Muscle of back (tissue), 3 donors: ENCODE measurements at regions not wholly inside any gene's neighbourhood (a gene's known extent, or its start where the extent isn't known, plus 50 kb on each side); places are given as distances from the start of the nearest gene placed in this dataset.
"Not testable (repeated sequence)": the region's sequence is repeated elsewhere in the genome, so short reads cannot be mapped to it uniquely, and the experiment has no call there.

ENCODE experiments used
- DNase-seq, 3 donors: peaks; one replicate each; pipeline versions ENCODE4 v3.0.0 to v3.0.0-alpha.2; 2013

DNA sequence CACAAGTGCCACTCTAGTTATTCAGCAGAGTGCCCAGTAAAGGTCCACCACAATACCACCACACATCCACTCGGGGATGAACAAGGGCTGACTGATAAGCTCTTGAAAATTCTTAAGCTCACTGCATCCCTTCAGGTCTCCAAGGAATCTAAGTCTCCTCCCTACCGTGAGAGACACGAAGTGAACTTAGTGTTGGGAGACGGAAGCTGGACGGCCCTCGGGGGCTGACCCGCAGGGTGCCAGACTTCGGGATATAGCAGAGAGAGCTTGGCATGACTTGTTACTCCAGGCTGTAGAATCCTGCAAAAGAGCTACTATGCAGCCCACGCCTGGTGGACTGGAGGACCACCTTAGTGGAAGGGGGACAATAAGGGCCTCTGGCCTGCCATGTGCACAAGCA, 75.1 kb downstream of the LYZL1 start:
- not testable (repeated sequence) for DNase-seq

DNA sequence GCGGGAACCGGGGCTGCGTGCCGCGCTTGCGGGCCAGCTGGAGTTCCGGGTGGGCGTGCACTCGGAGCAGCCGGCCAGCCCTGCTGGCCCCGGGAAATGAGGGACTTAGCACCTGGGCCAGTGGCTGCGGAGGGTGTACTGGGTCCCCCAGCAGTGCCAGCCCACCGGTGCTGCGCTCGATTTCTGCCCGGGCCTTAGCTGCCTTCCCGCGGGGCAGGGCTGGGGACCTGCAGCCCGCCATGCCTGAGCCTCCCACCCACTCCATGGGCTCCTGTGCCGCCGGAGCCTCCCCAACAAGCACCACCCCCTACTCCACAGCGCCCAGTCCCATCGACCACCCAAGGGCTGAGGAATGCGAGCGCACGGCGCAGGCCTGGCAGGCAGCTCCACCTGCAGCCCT, 77.3 kb downstream of the LYZL1 start:
- not testable (repeated sequence) for DNase-seq

DNA sequence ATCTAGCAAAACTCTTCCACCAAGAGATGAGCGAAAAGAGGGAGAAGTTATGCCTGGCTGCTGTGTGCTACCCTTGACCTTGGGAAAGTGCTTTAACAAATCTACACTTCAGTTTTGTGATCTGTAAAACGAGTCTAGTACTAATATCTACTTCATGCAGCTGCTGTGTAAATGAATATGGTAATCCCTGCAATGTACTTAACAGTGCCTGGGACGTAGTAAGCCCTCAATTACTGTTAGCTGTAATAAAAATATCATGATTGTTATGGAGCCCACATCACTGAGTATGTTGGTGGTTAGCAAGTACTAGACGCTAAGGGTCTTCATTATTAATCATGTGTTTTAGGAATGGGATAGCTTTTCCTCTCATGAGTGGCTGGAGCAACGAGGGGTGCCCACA, 80.5 kb downstream of the LYZL1 start:
- no peak for DNase-seq

DNA sequence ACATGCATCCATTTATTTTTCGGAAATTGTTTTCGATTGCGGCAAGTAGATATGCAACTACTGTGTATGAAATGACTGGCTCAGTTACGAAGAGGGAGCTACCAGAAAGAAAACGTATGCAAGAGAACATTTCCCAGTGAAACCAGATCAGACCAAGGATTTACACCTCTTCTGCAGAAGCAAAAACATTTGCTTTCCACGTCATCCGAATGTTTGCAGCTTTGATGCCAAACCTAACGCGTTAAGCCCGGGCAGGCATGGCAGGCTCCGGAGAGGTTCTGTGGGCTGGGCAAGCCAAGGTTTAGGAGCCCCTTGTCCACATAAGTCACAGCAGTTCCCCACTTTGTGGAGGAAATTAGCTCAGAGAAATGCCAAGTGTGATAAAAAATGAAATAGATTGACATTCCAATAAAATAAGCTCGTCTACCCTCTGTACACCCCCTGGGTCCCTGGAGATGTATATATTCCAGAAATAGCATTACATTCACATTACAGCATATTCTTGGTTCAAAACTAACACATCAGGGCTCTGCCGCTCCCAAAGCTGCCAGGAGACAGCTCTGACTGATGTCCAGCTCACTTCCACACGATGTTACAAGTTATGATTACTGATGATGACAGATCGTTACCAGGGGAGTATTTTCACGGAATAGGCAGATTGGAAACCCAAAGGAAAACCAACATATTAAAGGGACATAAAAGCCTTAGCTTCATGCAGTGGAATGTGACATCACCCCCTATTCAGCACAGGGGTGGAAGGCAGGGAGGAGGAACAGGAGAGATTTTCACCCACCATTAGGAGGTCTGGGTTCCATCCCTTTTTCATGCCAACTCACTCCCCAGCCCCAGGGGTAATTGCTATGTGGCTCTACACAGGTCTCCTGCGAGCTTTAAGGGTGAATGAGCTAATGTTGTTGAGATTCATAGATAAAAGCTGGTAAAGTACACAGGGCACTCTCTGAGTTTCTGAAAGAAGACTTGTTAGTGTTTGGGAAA, 81.5 kb downstream of the LYZL1 start:
- DNase-seq = peak; percentile 27 to 41 (median 30)

DNA sequence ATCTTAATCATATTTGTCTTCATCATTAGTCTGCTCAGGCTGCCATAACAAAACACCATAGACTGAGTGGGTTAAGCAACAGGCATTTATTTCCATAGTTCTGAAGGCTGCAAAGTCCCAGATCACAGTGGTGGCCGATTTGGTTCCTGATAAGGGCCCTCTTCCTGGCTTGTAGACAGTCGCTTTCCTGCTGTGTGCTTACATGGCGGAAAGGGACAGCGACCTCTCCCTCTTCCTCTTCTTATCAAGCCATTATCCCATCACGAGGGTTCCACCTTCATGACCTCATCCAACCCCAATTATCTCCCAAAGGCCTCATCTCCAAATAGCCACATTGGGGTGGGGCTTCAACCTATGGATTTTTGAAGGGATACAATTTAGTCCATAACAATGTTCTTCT, 84.0 kb downstream of the LYZL1 start:
- DNase-seq = no peak

DNA sequence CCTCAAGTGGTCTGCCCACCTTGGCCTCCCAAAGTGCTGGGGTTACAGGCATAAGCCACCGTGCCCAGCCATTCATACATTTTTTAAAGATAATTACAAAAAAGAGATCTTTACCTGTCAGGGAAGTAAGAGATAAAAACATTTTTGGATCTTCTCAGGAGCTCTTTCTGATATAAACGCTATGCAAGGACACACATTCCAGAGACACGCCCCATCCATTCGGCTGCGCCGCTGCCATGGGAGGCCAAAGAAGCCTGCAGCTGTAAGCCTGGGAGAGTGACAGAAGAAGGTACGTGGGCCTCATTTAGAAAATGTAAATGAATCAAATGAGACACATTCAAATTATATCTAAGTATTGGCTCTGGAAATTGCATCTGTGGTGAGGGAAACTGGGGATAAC, 85.3 kb downstream of the LYZL1 start:
- no peak for DNase-seq

DNA sequence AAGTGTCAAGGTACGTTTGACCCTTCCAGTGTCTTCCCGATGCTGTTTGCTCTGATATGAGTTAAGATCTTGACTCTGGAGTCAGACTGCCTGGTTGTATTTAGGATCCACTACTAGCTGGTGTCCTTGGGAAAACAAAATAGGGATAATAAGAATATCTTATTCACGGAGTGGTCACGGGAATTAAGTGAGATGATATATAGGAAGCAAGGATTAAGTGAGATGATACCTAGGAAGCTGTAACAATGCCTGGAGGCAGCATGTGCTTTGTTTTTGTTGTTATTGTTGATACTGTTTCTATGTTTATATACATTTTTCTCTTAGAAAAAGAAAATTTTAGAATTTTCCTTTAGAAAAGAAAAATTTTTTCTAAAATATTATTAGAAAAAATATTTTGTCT, 87.0 kb downstream of the LYZL1 start:
- DNase-seq = no peak

DNA sequence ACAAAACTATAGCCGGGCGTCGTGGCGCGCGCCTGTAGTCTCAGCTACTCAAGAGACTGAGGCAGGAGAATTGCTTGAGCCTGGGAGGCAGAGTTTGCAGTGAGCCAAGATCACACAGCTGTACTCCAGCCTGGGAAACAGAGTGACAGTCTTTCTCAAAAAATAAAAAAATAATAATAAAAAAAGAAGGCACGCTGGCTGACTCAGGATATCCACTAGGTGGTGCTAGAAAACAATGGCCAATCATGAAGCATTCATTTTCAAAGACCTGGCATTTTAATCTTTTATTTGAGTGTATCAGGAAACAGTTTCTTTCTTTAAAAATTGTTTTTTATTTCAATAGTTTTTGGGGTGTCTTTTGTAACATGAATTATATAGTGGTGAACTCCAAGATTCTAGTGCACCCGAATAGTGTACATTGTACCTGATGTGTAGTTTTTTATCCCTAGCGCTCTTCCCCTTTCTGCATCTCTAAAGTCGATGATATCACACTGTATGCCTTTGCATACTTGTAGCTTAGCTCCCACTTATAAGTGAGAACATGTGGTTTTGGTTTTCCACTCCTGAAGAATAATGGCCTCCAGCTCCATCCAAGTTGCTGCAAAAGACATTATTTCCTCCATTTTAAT, 88.6 kb downstream of the LYZL1 start:
- DNase-seq = peak in 2 of 3 donors; percentile 10 to 14

DNA sequence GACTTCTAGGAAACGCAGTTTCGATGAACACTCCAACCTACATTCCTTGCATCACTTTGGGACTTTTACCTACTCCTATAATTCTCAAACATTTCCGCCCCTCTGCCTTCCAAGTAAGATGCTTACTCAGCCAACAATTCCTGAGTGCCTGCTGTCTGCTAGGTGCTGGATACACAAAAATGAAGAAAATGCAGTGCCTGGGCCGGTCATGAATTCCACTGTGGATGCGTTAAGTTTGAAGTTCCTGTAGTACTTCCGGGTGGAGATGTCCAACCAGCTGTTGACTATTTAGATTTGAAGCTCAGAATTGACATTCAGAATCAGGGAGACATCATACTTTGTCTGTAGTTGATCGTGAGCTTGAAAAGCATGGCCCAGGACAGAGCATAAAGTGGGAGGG, 89.2 kb downstream of the LYZL1 start:
- DNase-seq = no peak

DNA sequence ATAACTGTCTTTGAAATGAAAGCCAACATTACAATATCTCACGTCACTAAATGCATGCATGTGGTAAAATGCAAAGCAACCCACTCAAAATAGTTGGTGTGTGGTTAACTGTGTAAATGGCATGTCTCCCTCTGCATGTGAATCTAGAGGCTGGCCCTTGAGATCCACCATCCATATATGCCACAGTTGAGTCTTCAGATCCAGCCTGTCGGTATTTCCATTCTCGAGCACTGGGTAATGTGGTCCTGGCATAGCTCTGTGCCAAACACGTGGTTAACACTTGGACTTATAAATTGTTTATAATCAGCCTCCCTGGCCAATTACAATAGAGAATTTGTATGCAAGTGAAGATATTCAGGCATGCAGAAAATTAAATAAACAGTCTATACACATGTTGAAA, 90.3 kb downstream of the LYZL1 start:
- DNase-seq = no peak

DNA sequence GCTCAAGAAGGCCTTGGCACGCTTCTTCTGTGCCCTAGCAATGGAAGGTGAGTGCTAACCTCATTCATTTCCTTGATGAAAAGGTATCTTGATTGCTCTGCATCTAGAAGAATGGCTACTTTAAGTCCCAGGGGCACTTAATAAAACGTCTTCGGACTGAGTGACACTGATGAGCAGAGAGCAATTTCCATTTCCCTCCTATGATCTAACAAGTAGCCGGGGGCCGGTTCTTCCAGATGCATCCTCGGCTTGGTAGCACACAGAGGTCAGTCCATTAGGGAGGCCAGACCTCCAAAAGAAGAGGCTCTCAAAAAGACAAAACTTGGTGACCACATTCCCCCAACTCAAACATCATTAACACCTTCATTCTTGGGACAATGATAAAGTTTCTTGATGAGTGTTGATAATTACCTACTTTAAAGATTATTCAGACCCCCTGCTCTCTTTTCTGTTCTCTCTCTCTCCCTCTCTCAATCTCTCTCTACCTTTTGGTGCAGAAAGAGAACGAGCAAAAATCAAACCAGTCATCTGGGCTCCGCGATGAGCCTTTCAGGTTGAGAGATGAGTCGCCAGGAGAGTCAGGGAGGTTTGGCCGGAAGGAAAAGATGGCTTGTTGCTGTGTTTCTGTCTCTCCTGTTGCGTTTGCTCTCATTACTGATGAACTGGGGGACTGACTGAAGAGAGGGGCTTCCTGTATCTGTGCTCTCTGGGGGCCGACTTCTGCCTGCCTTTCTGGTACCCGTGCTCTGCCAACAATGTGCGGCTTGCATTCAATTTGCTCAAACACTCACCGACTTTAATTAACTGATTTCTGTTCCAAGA, 91.1 kb downstream of the LYZL1 start:
- DNase-seq = not testable (repeated sequence)

DNA sequence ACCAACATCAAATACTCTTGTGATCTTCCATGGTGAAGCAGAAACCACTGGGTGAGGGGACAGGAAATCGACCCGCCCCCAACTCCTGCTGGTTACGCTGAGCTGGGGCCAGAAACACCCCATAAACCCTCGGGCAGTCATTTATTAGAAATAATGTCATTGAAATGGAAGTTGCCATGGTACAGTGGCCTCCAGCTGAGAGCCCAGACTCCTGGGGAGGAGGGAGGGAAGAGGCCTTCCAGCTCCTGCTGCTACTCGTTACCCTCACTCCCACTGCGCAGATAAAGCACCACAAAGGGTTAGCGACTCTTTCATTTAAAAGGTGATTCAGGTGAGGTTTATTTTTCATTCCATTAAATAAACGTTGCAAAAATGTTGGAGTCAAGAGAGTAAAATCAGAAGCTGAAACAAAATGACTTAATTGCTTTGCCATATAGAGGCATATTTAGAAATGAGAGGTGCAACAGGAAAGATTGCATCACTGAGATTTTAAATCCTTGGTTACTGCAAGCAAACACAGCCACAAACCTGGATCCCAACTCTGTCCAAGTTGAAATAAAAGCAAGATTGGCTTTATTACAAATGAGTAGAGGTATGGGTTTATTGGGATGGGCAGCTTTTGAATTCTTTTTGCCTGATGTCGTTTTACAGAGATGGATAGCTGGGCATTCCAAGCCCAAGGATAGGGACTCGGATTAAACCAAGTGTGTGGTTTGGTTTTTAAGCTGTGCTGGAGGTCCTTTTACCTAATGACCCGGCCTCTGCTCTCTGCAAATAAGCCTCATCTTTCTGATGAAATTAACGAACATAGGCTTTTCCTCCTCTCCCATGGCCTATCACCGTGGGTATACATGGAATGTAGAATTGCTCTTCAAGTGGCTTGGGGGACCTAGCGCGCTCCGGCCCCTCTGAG, 92.0 kb downstream of the LYZL1 start:
- not testable (repeated sequence) for DNase-seq

DNA sequence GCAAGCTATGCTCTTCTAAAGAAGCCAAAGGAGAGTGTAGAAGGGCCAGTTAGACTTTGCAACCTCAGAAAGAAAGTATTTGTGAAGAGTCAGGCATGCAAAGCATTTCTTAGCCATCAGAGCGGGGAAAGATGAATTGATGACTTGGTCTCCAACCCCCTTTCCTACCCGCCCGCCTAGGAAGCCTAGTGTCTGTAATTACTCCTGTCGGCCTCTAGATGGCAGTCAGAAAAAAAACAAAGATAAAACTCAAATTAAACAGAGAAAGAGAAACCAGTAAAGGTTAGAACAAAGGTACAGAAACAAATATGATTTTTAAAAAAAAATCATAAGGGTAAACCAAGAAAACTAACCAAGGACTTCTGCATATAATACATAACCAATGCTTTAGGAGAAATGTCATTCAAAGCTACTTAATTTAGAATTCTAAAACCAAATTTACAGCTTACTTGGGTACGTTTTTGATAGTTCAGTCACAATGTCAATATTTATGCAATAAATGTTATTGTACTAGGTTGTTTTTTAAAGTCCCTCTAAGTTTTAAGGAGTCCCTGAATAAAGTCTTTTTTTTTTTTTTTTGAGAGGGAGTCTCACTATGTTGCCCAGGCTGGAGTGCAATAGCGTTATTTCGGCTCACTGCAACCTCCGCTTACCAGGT, 97.6 kb downstream of the LYZL1 start:
- peak; percentile 13 to 50 (median 29) for DNase-seq

DNA sequence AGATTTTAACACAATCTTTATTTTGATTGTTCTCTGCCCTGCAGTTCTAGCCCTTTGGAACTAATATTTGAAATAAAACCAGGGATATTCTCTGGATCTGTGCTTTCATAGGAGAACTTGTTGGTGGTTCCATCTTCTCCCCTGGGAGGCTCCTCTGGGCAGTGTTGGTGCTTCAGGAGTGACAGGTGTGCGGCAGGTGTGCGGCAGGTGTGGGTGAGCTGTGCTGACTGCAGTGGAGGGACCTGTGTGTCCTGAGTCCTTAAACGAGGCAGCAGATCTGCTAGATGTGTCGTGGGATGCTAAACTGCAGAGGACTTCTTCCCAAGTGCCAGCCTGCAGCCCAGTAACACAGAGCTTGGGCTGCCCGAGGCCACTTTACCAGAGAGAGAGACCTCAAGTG, 98.4 kb downstream of the LYZL1 start:
- DNase-seq = no peak

DNA sequence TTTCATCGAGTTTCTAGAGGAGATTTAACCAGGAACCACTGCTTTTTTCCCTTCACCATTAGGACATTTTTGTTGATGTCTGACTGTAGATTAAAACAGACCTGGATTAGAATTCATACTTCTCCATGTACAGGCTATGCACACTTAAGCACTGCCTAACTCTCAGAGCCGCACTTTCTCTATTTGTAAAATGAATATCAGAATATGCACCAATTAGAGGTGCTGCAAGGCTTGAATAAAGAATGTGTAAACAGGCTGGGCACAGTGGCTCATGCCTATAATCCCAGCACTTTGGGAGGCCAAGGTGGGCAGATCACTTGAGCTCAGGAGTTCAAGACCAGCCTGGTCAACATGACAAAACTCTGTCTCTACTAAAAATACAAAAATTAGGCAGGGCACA, 99.2 kb downstream of the LYZL1 start:
- DNase-seq = not testable (repeated sequence)

DNA sequence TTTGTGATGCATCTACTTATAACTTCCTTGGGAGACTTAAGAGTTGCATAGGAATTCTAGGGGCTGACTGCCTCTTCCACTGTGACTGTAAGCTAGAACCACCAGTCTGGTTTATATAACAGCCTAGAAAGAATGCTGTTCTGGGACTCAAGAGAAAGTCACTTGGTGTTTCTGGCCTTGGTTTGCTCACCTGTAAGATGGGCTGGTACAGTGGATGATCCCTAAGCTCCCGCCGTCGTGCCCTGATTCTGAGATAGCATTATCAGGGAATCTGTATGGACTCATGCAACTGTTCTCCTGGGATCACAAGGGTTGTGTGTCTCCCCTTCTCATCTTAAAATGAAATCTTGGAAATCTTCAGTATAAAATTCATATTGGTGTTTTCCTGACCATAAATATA, 100.6 kb downstream of the LYZL1 start:
- DNase-seq = no peak

DNA sequence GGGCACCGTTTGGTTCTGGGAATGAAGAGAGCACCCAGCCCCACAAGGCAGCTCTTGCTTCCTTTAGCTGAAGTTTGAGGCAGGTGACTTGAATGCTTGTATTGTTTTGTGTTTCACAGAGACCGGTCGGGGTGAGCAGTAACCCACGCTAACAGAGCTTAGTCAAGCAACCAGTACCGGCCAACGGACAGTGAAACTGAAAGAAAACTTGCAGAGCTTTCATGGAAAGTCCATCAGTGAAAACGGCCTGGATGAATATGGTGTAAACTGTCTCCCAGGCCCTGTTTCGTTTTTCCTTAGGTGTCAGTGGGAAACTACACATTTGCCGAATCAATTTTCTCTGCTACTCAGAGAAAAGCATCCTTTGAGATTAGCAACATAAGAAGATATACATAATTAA, 101.1 kb downstream of the LYZL1 start:
- DNase-seq = no peak

DNA sequence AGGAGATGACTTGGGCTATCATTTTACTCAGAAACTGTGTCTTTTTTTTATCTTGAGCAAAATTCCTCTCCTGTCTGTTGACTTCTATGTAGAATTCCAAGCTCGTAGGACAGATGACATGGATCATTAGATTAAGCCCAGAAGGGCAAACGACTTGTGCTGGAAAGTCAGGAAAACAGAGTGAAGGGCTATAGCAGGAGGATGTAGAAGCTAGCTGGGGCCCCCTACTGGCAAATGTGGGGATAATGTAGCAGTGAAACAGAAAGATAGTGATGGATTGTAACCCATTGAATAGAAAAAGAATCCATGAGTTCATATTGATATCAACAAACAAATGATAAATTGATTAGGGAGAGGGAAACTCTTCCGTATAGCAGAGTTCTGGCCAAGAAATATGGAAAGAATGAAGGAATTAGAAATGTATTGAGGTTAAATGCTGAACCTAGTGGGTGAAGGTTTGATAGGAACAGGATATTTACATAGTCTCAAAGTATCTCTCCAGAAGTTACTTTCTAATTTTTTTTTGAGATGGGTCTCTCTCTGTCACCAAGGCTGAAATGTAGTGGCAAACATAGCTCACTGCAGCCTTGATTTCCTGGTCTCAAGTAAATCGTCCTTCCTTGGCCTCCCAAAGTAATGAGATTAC, 103.6 kb downstream of the LYZL1 start:
- peak; percentile 10 to 69 (median 40) for DNase-seq

DNA sequence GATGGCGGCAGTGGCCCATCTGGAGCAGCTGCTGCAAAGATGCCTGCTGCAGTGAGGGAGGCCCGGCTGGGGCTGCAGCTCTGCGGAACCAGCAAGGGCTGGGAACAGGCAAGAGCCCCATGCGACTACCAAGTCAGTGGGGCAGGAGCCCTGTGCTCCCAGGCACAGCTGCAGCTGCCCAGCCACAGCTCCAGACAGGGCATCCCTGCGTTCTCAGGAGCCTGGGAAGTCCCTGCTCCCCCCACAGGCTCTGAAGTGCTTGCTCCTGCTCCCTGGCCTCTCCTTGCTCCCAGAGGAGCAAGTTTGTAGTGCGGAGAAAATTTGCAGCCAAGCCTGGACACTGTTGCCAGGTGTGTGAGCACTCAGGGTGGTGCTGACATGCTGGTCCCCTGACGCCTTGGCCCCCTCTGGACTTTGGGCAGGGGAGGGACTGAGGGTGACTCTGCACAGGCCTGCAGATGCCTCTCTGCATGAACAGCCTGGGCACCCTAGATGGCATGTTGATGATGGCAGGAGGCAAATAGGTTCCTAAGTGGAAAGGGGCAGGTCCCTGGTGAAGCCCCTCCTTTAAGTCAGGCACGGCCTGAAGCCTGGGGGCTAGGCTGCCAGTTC, 105.6 kb downstream of the LYZL1 start:
- no peak for DNase-seq

DNA sequence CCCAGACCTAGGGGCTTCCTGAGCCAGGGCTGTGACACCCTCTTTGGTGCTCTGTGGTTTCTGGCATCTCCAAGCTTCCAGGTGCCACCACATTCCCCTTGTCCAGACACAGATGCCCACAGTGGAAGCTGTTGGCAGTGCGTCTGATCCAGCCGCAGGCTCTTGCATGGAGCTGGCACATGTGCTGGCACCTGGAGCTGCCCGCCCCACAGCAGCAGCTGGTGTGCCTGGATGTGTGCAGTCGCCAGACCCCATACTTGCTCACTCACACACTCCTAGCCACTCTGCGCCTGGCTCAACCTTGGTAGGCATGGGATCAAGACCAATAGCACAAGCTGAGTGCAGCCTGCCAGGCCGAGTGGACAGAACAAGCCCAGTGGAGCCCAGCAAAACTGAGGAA, 106.5 kb downstream of the LYZL1 start:
- no peak for DNase-seq
